ENCODE measurements at regions not wholly inside any gene's neighbourhood (a gene's known extent, or its start where the extent isn't known, plus 50 kb on each side); places are given as distances from the start of the nearest gene placed in this dataset.

GRCh38 chr12:65568517-65568916, 255.8 kb upstream of the HMGA2 start:
- TF ChIP-seq CTCF (IDR thresholded peaks at IDR 0.05) = no peak
- TF ChIP-seq POLR2A (IDR thresholded peaks at IDR 0.05) = no peak
